Large intestine (tissue), 3 donors: ENCODE measurements at regions not wholly inside any gene's neighbourhood (a gene's known extent, or its start where the extent isn't known, plus 50 kb on each side); places are given as distances from the start of the nearest gene placed in this dataset.
"Not testable (repeated sequence)": the region's sequence is repeated elsewhere in the genome, so short reads cannot be mapped to it uniquely, and the experiment has no call there.

Source experiments
- DNase-seq, 2 donors: peaks; one replicate each; pipeline versions ENCODE4 v3.0.0 to v3.0.0-alpha.2; 2013
- H3K27ac ChIP-seq: one replicate; pipeline ENCODE4 v1.5.1; 2013; ENCODE audit warnings: low read length
- H3K27me3 ChIP-seq: 2 replicates; pipeline ENCODE4 v1.6.1; 2013; ENCODE audit warnings: low read length; ENCODE audit not compliant: control insufficient read depth, insufficient read depth
- H3K36me3 ChIP-seq: 2 replicates; pipeline ENCODE4 v1.6.1; 2013; ENCODE audit warnings: low read length; ENCODE audit not compliant: control insufficient read depth, insufficient read depth
- H3K4me1 ChIP-seq: one replicate; pipeline ENCODE4 v1.6.1; 2013; ENCODE audit warnings: low read length; ENCODE audit not compliant: control insufficient read depth, insufficient read depth
- H3K4me3 ChIP-seq: one replicate; pipeline ENCODE4 v1.5.1; 2013; ENCODE audit warnings: low read length
- H3K9me3 ChIP-seq: one replicate; pipeline ENCODE4 v1.6.1; 2013; ENCODE audit warnings: mild to moderate bottlenecking, low read depth, low read length, moderate library complexity; ENCODE audit not compliant: control insufficient read depth
- WGBS: methylation state at CpG from one replicate; pipeline ENCODE4 v1.1.5; 2013; ENCODE audit warnings: low lambda C conversion rate; ENCODE audit not compliant: insufficient coverage; 5-methylcytosine and 5-hydroxymethylcytosine counted together

GRCh38 chr1:229742614-229743013 is 116.6 kb downstream of the URB2 start:
- WGBS: 89% methylated on average over 1 of the region's 1 CpG
- not testable (repeated sequence) for H3K4me1 ChIP-seq, DNase-seq, H3K36me3 ChIP-seq, H3K4me3 ChIP-seq, H3K27me3 ChIP-seq, H3K9me3 ChIP-seq, H3K27ac ChIP-seq

- Histone ChIP-seq H3K27me3 (no peaks in the 10 kb centered on the region), H3K4me1 (peaks cover 3% of the 10 kb centered on the region), H3K4me3 (no peak overlapping the region), H3K9me3 (no peaks in the 10 kb centered on the region), H3K27ac (no peak overlapping the region), H3K36me3 (no peaks in the 10 kb centered on the region)
- no CpG with 5 or more reads among the region's 4 CpGs for WGBS
- DNase-seq: no peak
These were observed 123.9 kb downstream of the URB2 start for GRCh38 chr1:229749992-229750391.

DNA sequence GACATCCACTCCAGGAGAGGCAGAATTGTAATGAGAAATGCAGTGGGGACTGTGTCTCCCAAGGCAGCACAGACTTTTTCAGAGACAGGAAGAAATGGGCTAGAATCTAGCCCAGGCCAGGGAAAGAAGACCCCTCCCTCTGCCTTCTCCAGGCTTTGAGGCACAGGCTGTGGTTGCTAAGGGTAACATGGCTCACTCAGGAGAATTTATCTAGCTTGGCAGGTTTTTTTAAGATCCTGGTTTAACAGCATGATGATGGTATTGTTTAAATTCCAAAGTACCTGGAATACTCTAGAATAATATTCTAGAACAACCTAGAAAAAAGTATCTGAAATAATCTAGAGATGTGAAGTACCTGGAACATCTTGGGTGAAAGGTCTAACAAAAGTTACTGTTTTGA is 125.6 kb downstream of the URB2 start:
- DNase-seq: no peak

DNA sequence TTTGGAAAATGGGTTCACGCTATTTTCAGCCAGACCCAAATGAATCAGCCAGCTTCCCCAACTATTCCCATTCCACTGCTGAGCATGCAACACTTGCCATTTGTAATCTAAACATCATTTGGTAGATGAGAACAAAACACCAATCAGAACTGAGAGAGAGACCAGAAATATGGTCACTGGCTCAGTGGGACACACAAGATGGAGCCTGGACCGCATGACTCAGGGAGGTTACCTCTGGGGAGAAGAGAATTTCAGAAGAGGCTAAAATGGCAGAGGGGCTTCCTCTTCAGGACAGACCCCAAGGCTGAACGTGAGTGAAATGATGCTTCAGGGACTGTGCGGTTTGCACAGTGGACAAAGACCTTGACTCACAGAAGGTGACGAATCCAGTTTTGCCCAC is 126.6 kb downstream of the URB2 start:
- Histone ChIP-seq H3K9me3 (no peaks in the 10 kb centered on the region), H3K27ac (no peak overlapping the region), H3K4me1 (peaks cover 3% of the 10 kb centered on the region), H3K27me3 (no peaks in the 10 kb centered on the region), H3K36me3 (no peaks in the 10 kb centered on the region), H3K4me3 (no peak overlapping the region)
- DNase-seq: no peak
- WGBS: no CpG with 5 or more reads among the region's 5 CpGs

More for the DNA sequence above, 125.6 kb downstream of the URB2 start:
- peaks cover 3% of the 10 kb centered on the region for H3K4me1 ChIP-seq
- no peaks in the 10 kb centered on the region for H3K27me3 ChIP-seq
- no peak overlapping the region for H3K4me3 ChIP-seq
- H3K36me3 ChIP-seq: no peaks in the 10 kb centered on the region
- H3K9me3 ChIP-seq: no peaks in the 10 kb centered on the region
- H3K27ac ChIP-seq: no peak overlapping the region

DNA sequence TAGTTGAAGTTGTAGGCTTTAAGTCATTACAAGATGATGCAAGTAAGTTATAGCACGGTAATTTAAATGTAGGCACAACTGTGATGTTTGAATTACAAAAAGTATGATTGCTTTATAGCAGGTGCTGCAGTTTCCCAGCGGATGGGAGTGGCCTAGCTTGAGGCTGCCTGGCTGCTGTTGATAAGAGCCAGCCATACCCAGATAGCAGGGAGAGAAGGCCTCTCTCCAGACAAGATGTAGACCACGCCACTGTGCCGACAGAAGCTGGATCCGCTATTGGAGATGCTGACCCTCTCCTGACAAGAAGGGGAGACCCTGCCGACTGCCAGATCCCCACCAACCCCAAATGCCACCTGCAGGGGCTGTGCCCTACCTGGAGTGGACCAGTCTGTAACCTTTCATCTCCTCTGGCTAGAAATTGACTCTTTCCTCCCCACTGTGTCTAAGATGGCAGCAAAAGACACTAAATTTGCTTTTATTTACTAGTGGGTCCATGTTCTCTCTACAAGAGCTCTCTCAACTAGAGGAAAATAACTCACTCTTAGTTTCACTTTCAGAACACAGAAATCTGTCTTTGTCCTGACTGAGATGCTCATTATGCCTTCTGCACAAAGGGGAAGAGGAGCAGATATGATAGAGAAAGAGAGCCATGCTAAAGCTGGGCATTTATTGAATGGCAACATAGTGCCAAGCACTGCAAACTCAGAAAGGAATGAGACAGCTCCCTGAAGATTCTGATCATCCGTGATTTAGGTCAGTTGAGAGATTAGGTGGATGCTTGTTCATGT is 127.9 kb downstream of the URB2 start:
- peak; percentile 36 to 65 for DNase-seq
- whole genome bisulfite sequencing: no CpG with 5 or more reads among the region's 7 CpGs
- Histone ChIP-seq H3K9me3 (no peaks in the 10 kb centered on the region), H3K36me3 (no peaks in the 10 kb centered on the region), H3K27me3 (no peaks in the 10 kb centered on the region), H3K4me3 (no peak overlapping the region), H3K27ac (no peak overlapping the region), H3K4me1 (peaks cover 3% of the 10 kb centered on the region)

GRCh38 chr1:229756666-229757065 is 130.6 kb downstream of the URB2 start:
- Histone ChIP-seq H3K27ac (no peak overlapping the region), H3K4me3 (no peak overlapping the region), H3K9me3 (no peaks in the 10 kb centered on the region), H3K36me3 (no peaks in the 10 kb centered on the region), H3K27me3 (no peaks in the 10 kb centered on the region), H3K4me1 (peaks cover 3% of the 10 kb centered on the region)
- no peak for DNase-seq
- WGBS: 67% methylated on average over 1 of the region's 4 CpGs

DNA sequence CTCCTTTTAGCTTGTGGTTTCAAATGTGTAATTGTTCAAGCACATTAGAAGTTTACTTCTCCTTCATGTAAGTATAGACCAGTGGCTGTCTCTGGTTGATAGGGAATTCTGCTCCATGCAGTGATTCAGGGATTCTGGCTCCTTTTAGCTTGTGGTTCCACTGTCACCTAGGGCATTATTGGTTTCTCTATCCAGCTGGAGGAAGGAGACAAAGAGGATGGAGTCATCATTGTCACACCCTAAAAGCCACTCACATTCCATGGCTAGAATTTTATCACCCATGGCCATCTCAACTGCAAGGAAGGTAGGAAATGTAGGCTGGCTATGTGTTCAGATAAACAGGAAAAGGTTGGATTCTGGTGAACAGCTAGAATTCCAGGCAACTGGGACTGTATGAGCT is 131.2 kb downstream of the URB2 start:
- DNase-seq: no peak

DNA sequence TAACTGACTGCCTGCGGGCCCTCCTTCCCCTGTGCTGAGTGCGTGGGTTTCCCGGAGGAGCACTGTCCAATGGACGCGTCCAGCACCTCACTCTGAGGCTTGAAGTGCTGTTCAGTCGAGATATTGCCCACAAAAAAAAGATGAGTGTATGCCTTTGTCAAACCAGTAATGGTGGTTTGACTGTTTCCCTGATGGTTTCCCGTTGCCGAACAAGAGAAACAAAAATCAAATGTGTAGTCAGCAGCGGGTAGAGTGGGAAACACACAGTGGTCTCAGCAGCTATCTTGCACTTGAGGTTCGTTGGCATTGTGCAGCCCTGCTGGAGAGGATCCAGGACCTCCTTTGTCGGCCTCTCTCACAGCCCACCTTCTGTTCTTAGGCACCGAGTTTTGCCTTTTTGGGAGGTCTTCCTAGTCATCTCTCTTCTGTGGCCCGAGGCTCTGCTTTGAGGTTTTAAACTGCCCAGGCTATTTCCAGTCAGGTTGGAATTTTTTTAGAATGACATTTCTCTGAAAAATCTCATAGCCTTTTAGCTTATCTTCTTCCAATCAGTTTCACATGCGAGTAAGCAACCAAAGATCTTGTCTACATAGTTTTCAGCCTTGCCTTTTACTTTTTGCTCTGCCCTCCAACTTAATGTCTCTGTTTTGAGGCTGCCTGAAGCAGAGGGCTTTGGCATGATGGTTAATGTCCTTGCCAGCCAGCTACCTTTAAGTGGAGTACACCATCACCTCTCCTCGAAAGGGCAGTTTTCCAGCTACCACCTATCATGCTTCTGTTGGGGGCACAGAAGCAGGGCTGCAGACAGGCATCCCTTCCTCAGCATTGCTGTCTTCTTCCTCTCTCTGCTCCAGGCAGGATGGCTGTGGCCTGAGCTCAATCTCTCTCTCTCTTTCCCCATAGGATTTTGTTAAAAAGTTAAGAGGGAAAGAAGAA is 132.3 kb downstream of the URB2 start:
- WGBS: 60% methylated on average over 2 of the region's 15 CpGs
- no peaks in the 10 kb centered on the region for H3K27me3 ChIP-seq

More for the DNA sequence above, 131.2 kb downstream of the URB2 start:
- H3K4me3 ChIP-seq: no peak overlapping the region
- peaks cover 3% of the 10 kb centered on the region for H3K4me1 ChIP-seq
- H3K36me3 ChIP-seq: no peaks in the 10 kb centered on the region
- H3K9me3 ChIP-seq: no peaks in the 10 kb centered on the region
- H3K27ac ChIP-seq: no peak overlapping the region
- no peaks in the 10 kb centered on the region for H3K27me3 ChIP-seq

DNA sequence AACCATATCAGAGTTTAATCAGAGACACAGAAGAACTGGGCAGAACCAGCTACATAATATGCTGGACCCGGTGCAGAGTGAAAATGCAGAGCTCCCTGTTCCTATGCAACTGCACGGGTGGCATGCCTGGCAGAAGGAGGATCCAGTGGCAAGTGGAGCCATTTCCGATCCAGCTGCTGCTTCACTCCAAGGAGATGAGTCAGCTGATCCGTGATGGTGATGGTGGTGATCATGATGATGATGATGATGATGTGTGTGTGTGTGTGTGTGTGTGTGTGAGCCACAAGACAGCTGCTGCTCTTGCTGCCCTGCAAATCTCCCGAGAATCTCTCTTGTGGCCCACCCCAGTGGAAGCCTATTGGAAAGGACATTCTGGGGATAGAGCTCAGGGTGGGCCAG is 133.0 kb downstream of the URB2 start:
- DNase-seq: no peak
- H3K36me3 ChIP-seq: no peaks in the 10 kb centered on the region
- no peak overlapping the region for H3K27ac ChIP-seq
- H3K4me3 ChIP-seq: no peak overlapping the region
- H3K4me1 ChIP-seq: peaks cover under 1% of the 10 kb centered on the region
- no peaks in the 10 kb centered on the region for H3K9me3 ChIP-seq
- no CpG with 5 or more reads among the region's 5 CpGs for WGBS
- no peaks in the 10 kb centered on the region for H3K27me3 ChIP-seq

More for the DNA sequence above, 132.3 kb downstream of the URB2 start:
- no peak overlapping the region for H3K4me3 ChIP-seq
- no peak overlapping the region for H3K27ac ChIP-seq
- no peak for DNase-seq
- peaks cover 3% of the 10 kb centered on the region for H3K4me1 ChIP-seq
- H3K36me3 ChIP-seq: no peaks in the 10 kb centered on the region
- no peaks in the 10 kb centered on the region for H3K9me3 ChIP-seq

DNA sequence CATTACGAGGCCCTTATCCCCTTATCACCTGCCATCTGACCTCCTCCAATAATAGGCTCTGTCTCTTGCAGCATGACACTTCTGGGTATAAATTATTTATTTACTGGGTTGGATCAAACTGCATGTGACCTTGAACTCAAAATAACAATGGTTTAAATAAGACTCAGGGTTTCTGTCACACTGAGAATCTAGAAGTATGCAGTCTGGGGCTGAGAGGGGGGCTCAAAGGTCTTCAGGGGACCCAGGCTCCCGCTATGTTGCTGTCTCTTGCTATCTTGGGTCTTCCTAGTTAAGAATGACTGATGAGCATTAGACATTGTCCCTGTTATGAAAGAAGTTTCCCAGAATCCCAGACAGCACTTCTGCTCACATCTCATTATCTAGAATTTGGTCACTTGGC is 133.5 kb downstream of the URB2 start:
- Histone ChIP-seq H3K27me3 (no peaks in the 10 kb centered on the region), H3K4me3 (no peak overlapping the region), H3K36me3 (no peaks in the 10 kb centered on the region), H3K4me1 (no peaks in the 10 kb centered on the region), H3K27ac (no peak overlapping the region), H3K9me3 (no peaks in the 10 kb centered on the region)
- WGBS: no CpG with 5 or more reads among the region's 2 CpGs
- DNase-seq: no peak
